K562 (cell line): ENCODE measurements at regions not wholly inside any gene's neighbourhood (a gene's known extent, or its start where the extent isn't known, plus 50 kb on each side); places are given as distances from the start of the nearest gene placed in this dataset.

Source experiments
- ATAC-seq: fragments of 200-7000 bp; cut with Tn5 transposase; 3 replicates; pipeline ENCODE4 v1.9.1; 2020; ENCODE audit warnings: moderate library complexity
- BruUV-seq: library from RNA; stranded (reverse); fragments of 400-500 nt; replicated peaks from 2 replicates; lab custom pipeline; 2021; lab: Mats Ljungman, UMichigan
- CTCF ChIA-PET: fragments of 300-600 bp; formaldehyde crosslinking; extraction: SDS; loops from one replicate; lab custom pipeline; 2021; ENCODE audit warnings: low intra/inter-chr PET ratio; lab: Yijun Ruan, JAX
- POLR2A ChIA-PET: fragments of 300-600, 350-650 bp; sonication (Branson Sonifier 250); formaldehyde crosslinking; extraction: SDS; loops from one replicate; lab custom pipeline; 2021; ENCODE audit warnings: antibody characterized with exemption, inconsistent platforms; lab: Yijun Ruan, JAX
- DNase-seq, 4 experiments: peaks; one replicate each; pipeline versions ENCODE4 v3.0.0 to v3.0.0-alpha.2; 2011 to 2018; ENCODE audit warnings: low spot score in 3 of 4, mixed read lengths in 3 of 4; ENCODE audit errors: extremely low read depth in 1 of 4
- FAIRE-seq: peaks from 2 replicates; lab custom pipeline; 2011; peaks lifted over from hg19 to GRCh38; lab: Jason Lieb, UNC
- H2AFZ ChIP-seq: 2 replicates; pipeline ENCODE4 v1.6.0; 2011; ENCODE audit warnings: low read depth, low read length, control low read depth, inconsistent platforms
- H3K27ac ChIP-seq: fragments of 200-600 bp; 3 replicates; pipeline ENCODE4 v1.8.0; 2011; ENCODE audit warnings: low read depth, mild to moderate bottlenecking, control low read depth, inconsistent platforms, low read length, moderate library complexity, mixed read lengths; ENCODE audit errors: extremely low read depth
- H3K27me3 ChIP-seq, 2 experiments: fragments of 300-600 bp in 1 of 2; 2 replicates in 1 of 2; 3 replicates in 1 of 2; pipeline versions ENCODE4 v1.6.0 to v1.8.0; 2011; ENCODE audit warnings: inconsistent platforms in 2 of 2, low read length in 2 of 2, mild to moderate bottlenecking in 1 of 2, mixed read lengths in 1 of 2, moderate library complexity in 1 of 2; ENCODE audit not compliant: control insufficient read depth in 2 of 2, insufficient read depth in 2 of 2
- H3K36me3 ChIP-seq: fragments of 300-600 bp; 3 replicates; pipeline ENCODE4 v1.8.0; 2011; ENCODE audit warnings: mild to moderate bottlenecking, low read length, inconsistent platforms; ENCODE audit not compliant: control insufficient read depth, insufficient read depth
- H3K4me1 ChIP-seq, 2 experiments: fragments of 200-600 bp in 1 of 2; replicated peaks in 1 of 2; 2 replicates in 1 of 2; 3 replicates in 1 of 2; pipeline versions ENCODE4 v1.5.1 to v1.8.0; 2011; ENCODE audit warnings: inconsistent platforms in 2 of 2, low read length in 2 of 2, mild to moderate bottlenecking in 1 of 2, mixed read lengths in 1 of 2, moderate library complexity in 1 of 2; ENCODE audit not compliant: control insufficient read depth in 2 of 2, insufficient read depth in 2 of 2
- H3K4me2 ChIP-seq: 2 replicates; pipeline ENCODE4 v1.6.1; 2011; ENCODE audit warnings: low read length, control low read depth, inconsistent platforms, mixed read lengths; ENCODE audit not compliant: insufficient read depth
- H3K4me3 ChIP-seq: fragments of 200-600 bp; sonication (generic), shearing (Covaris generic); 2 replicates; pipeline ENCODE4 v1.5.1; 2016; ENCODE audit warnings: control low read depth, inconsistent platforms
- H3K79me2 ChIP-seq: fragments of 200-600 bp; 3 replicates; pipeline ENCODE4 v1.8.0; 2011; ENCODE audit warnings: low read length, inconsistent platforms; ENCODE audit not compliant: control insufficient read depth, insufficient read depth
- H3K9ac ChIP-seq, 2 experiments: 2 replicates each; pipeline versions ENCODE4 v1.6.0 to v1.6.1; 2011; ENCODE audit warnings: low read depth in 2 of 2, low read length in 2 of 2, control low read depth in 1 of 2, inconsistent platforms in 1 of 2, mild to moderate bottlenecking in 1 of 2, mixed read lengths in 1 of 2; ENCODE audit not compliant: insufficient read depth in 1 of 2
- H3K9me1 ChIP-seq: one replicate; pipeline ENCODE4 v1.6.0; 2011; ENCODE audit warnings: inconsistent platforms, mild to moderate bottlenecking, low read length, moderate library complexity; ENCODE audit not compliant: control insufficient read depth, insufficient read depth
- H3K9me3 ChIP-seq: replicated peaks from 2 replicates; pipeline ENCODE4 v1.5.1; 2011; ENCODE audit warnings: low read depth, low read length, inconsistent platforms; ENCODE audit not compliant: control insufficient read depth, insufficient read depth
- H4K20me1 ChIP-seq: replicated peaks from 2 replicates; pipeline ENCODE4 v1.6.1; 2011; ENCODE audit warnings: low read length, inconsistent platforms, mixed read lengths; ENCODE audit not compliant: control insufficient read depth, insufficient read depth
- ATF3 ChIP-seq, 2 experiments: fragments of 450-650 bp in 1 of 2; sonication (generic) in 1 of 2; formaldehyde crosslinking in 1 of 2; IDR thresholded peaks in 1 of 2; conservative IDR thresholded peaks in 1 of 2; 2 replicates each; pipeline versions ENCODE4 v1.6.1 to v1.8.1; 2016 to 2023; ENCODE audit warnings: mild to moderate bottlenecking in 2 of 2, moderate library complexity in 2 of 2, inconsistent platforms in 1 of 2, missing genetic modification reagents in 1 of 2
- NR4A1 ChIP-seq, 2 experiments: fragments of 250-450 bp in 1 of 2; fragments of 450-650 bp in 1 of 2; sonication (Bioruptor Pico) in 1 of 2; IDR thresholded peaks; 2 replicates each; pipeline versions ENCODE4 v1.4.0 to v1.6.1; 2016 to 2020; ENCODE audit warnings: mild to moderate bottlenecking in 2 of 2, missing compliant biosample characterization in 1 of 2, missing genetic modification characterization in 1 of 2, moderate library complexity in 1 of 2
- SIN3B ChIP-seq: fragments of 450-650 bp; IDR thresholded peaks from 2 replicates; pipeline ENCODE4 v1.6.1; 2017; ENCODE audit warnings: low read depth, mild to moderate bottlenecking, moderate library complexity
- ZNF133 ChIP-seq: fragments of 250-450 bp; sonication (Bioruptor Pico); IDR thresholded peaks from 2 replicates; pipeline ENCODE4 v1.4.0; 2020; ENCODE audit warnings: mild to moderate bottlenecking
- WGBS: fragments of 100-300 bp; shearing (Covaris generic); methylation state at CpG from one replicate; pipeline ENCODE4 v1.1.6; 2016; ENCODE audit warnings: low coverage, mixed read lengths; ENCODE audit not compliant: insufficient coverage; ENCODE audit errors: missing lambda C conversion rate; 5-methylcytosine and 5-hydroxymethylcytosine counted together
- in situ Hi-C: fragments of 300-500 bp; cut with MboI; formaldehyde crosslinking; loops from 4 replicates; pipeline ENCODE4 v1.15.0; 2018; ENCODE audit warnings: inconsistent platforms, mixed read lengths
- intact Hi-C: fragments of 100-400 bp; cut with micrococcal nuclease; formaldehyde crosslinking; loops from 2 replicates; pipeline ENCODE4 v1.14.2; 2022

- no peaks in the 10 kb centered on the region for H3K9me3 ChIP-seq
- no peak overlapping the region for H3K27ac ChIP-seq
- H3K4me2 ChIP-seq = no peak overlapping the region
- no peak for FAIRE-seq
- ATAC-seq = no peak
- TF ChIP-seq ZNF133 (no peak), ATF3 (IDR thresholded peaks at IDR 0.05) (no peak), ATF3 (CRISPR knock-in tag; conservative IDR thresholded peaks at IDR 0.05) (no peak), SIN3B (no peak), NR4A1 (CRISPR knock-in tag; IDR thresholded peaks at IDR 0.05) (no peak), NR4A1 (tag; IDR thresholded peaks at IDR 0.05) (no peak)
- TF ChIP-seq, all 486 proteins: peak for 0
- in situ Hi-C loops = no loop called here
- H3K9ac ChIP-seq = no peak overlapping the region
- 21% methylated on average over 2 of the region's 2 CpGs for WGBS
- ChIA-PET POLR2A (no interaction called here), CTCF (no interaction called here)
- H3K36me3 ChIP-seq = no peaks in the 10 kb centered on the region
- H4K20me1 ChIP-seq = no peaks in the 10 kb centered on the region
- H3K4me3 ChIP-seq = no peak overlapping the region
- no peaks in the 10 kb centered on the region for H3K27me3 ChIP-seq
- intact Hi-C loops = no loop called here
- H3K4me1 ChIP-seq = no peaks in the 10 kb centered on the region
- H3K9me1 ChIP-seq = no peaks in the 10 kb centered on the region
- DNase-seq = no peak
- H2AFZ ChIP-seq = no peak overlapping the region
- no peaks in the 10 kb centered on the region for H3K79me2 ChIP-seq
- no TSS peak for BruUV-seq
Measured at GRCh38 chr18:30929065-30929464, 113.5 kb downstream of the DSC3 start.
